Endodermal cell (in vitro differentiated cells): ENCODE measurements at regions not wholly inside any gene's neighbourhood (a gene's known extent, or its start where the extent isn't known, plus 50 kb on each side); places are given as distances from the start of the nearest gene placed in this dataset.
"Not testable (repeated sequence)": the region's sequence is repeated elsewhere in the genome, so short reads cannot be mapped to it uniquely, and the experiment has no call there.

ENCODE experiments used
- DNase-seq: peaks from one replicate; pipeline ENCODE4 v3.0.0-alpha.2; 2017
- H3K27ac ChIP-seq: 2 replicates; pipeline ENCODE4 v1.5.1; 2013; ENCODE audit warnings: mild to moderate bottlenecking, low read depth, low read length, moderate library complexity
- H3K27me3 ChIP-seq: 2 replicates; pipeline ENCODE4 v1.6.1; 2013; ENCODE audit warnings: mild to moderate bottlenecking, low read length, moderate library complexity; ENCODE audit not compliant: insufficient read depth, control insufficient read depth, poor library complexity, severe bottlenecking
- H3K36me3 ChIP-seq: 2 replicates; pipeline ENCODE4 v1.7.0; 2013; ENCODE audit warnings: mild to moderate bottlenecking, low read length, moderate library complexity; ENCODE audit not compliant: control insufficient read depth, insufficient read depth
- H3K4me1 ChIP-seq: one replicate; pipeline ENCODE4 v1.7.0; 2013; ENCODE audit warnings: low read length; ENCODE audit not compliant: control insufficient read depth, insufficient read depth
- H3K4me3 ChIP-seq: 2 replicates; pipeline ENCODE4 v1.5.1; 2013; ENCODE audit warnings: mild to moderate bottlenecking, low read length, moderate library complexity
- H3K9ac ChIP-seq: 2 replicates; pipeline ENCODE4 v1.6.1; 2013; ENCODE audit warnings: mild to moderate bottlenecking, low read length, moderate library complexity; ENCODE audit not compliant: poor library complexity, severe bottlenecking; ENCODE audit errors: extremely low read depth
- H3K9me3 ChIP-seq: 2 replicates; pipeline ENCODE4 v1.6.1; 2013; ENCODE audit warnings: mild to moderate bottlenecking, low read length, moderate library complexity; ENCODE audit not compliant: control insufficient read depth
- H3K27ac Mint-ChIP-seq: 2 replicates; pipeline ENCODE4 v1.8.0; 2020; ENCODE audit warnings: mixed read lengths
- H3K27me3 Mint-ChIP-seq: 2 replicates; pipeline ENCODE4 v1.8.0; 2021; ENCODE audit warnings: mild to moderate bottlenecking, mixed read lengths; ENCODE audit not compliant: insufficient read depth
- H3K36me3 Mint-ChIP-seq: 2 replicates; pipeline ENCODE4 v1.8.0; 2020; ENCODE audit warnings: low read depth, mixed read lengths
- H3K4me1 Mint-ChIP-seq: 2 replicates; pipeline ENCODE4 v1.8.0; 2020; ENCODE audit warnings: mixed read lengths
- H3K4me3 Mint-ChIP-seq: 2 replicates; pipeline ENCODE4 v1.8.0; 2020; ENCODE audit warnings: mild to moderate bottlenecking, moderate library complexity, mixed read lengths
- H3K9me3 Mint-ChIP-seq: 2 replicates; pipeline ENCODE4 v1.8.0; 2020; ENCODE audit warnings: mild to moderate bottlenecking, mixed read lengths
- WGBS, 2 experiments: methylation state at CpG; one replicate each; pipeline versions ENCODE4 v1.1.5 to v1.1.7; 2013; ENCODE audit warnings: missing lambda C conversion rate in 2 of 2, mixed read lengths in 1 of 2; ENCODE audit not compliant: insufficient coverage in 1 of 2, insufficient read length in 1 of 2; 5-methylcytosine and 5-hydroxymethylcytosine counted together
- TF ChIP-seq, protein P1 (sequence below): fragments of 200-600 bp; sonication (generic); conservative IDR thresholded peaks from 2 replicates; pipeline ENCODE4 v1.5.0; 2021; ENCODE audit warnings: antibody characterized with exemption, mild to moderate bottlenecking

DNA sequence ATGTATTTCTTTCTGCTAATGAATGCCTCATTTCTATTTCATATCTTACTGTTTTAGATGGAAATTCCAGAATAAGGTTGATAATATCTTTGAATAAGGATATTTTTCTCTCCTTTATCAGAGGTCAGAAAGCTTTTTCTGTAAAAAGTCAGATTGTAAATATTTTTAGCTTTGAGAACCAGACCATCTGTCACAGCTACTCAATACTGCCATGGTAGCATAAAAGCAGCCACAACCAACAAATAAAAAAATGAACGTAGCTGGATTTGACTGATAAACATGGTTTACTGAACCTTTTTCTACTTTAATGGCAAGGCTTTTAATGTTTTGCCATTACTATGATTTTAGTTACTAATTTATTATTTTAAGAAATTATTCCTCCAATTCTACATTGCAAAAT, 217.4 kb upstream of the COX10 start:
- H3K4me3 ChIP-seq, result no peak overlapping the region
- H3K27me3 Mint-ChIP-seq, result no peaks in the 10 kb centered on the region
- no peak for DNase-seq
- H3K9me3 Mint-ChIP-seq, result peaks cover 22% of the 10 kb centered on the region
- H3K4me3 Mint-ChIP-seq, result no peak overlapping the region
- H3K4me1 Mint-ChIP-seq, result no peaks in the 10 kb centered on the region
- no peaks in the 10 kb centered on the region for H3K36me3 ChIP-seq
- H3K9ac ChIP-seq, result no peak overlapping the region
- H3K9me3 ChIP-seq, result peaks cover 15% of the 10 kb centered on the region
- no peaks in the 10 kb centered on the region for H3K36me3 Mint-ChIP-seq
- H3K27me3 ChIP-seq, result no peaks in the 10 kb centered on the region
- TF ChIP-seq, protein P1, sequence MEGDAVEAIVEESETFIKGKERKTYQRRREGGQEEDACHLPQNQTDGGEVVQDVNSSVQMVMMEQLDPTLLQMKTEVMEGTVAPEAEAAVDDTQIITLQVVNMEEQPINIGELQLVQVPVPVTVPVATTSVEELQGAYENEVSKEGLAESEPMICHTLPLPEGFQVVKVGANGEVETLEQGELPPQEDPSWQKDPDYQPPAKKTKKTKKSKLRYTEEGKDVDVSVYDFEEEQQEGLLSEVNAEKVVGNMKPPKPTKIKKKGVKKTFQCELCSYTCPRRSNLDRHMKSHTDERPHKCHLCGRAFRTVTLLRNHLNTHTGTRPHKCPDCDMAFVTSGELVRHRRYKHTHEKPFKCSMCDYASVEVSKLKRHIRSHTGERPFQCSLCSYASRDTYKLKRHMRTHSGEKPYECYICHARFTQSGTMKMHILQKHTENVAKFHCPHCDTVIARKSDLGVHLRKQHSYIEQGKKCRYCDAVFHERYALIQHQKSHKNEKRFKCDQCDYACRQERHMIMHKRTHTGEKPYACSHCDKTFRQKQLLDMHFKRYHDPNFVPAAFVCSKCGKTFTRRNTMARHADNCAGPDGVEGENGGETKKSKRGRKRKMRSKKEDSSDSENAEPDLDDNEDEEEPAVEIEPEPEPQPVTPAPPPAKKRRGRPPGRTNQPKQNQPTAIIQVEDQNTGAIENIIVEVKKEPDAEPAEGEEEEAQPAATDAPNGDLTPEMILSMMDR, result no peak
- no peak overlapping the region for H3K27ac ChIP-seq
- WGBS, 2 experiments, result 83 to 84% methylated on average over 1 of the region's 1 CpG
- H3K27ac Mint-ChIP-seq, result no peak overlapping the region
- no peaks in the 10 kb centered on the region for H3K4me1 ChIP-seq

- not testable (repeated sequence) for H3K9me3 ChIP-seq, H3K4me3 ChIP-seq, H3K36me3 ChIP-seq, H3K9ac ChIP-seq, H3K36me3 Mint-ChIP-seq, DNase-seq, H3K27ac Mint-ChIP-seq, H3K27me3 ChIP-seq, H3K4me3 Mint-ChIP-seq, H3K4me1 ChIP-seq, H3K27ac ChIP-seq, H3K4me1 Mint-ChIP-seq, H3K27me3 Mint-ChIP-seq
- peaks cover 31% of the 10 kb centered on the region for H3K9me3 Mint-ChIP-seq
- WGBS, 2 experiments, result 85 to 93% methylated on average over 2 to 4 of the region's 4 CpGs
These were observed 213.6 kb upstream of the COX10 start for GRCh38 chr17:13855730-13856129.

DNA sequence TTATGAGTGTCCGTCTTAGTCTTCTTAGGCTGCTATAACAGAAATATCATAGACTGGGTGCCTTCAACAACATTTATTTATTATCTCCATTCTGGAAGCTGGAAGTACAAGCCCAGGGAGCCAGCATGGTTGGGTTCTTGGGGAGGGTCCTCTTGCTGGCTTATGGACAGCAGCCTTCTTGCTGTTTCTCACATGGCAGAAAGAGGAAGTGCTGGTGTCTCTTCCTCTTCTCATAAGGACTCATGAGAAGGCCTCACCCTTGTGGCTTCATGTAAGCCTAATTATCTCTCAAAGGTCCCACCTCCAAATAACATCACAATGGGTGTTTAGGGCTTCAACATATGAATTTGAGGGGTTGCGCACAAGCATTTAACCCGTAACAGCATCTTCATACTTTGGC, 207.0 kb upstream of the COX10 start:
- H3K27ac Mint-ChIP-seq, result no peak overlapping the region
- H3K27me3 Mint-ChIP-seq, result peaks cover 30% of the 10 kb centered on the region
- Histone ChIP-seq H3K4me1 (peaks cover 4% of the 10 kb centered on the region), H3K9ac (no peak overlapping the region), H3K9me3 (peaks cover 2% of the 10 kb centered on the region), H3K27ac (no peak overlapping the region), H3K27me3 (peaks cover 20% of the 10 kb centered on the region), H3K36me3 (no peaks in the 10 kb centered on the region), H3K4me3 (no peak overlapping the region)
- H3K4me1 Mint-ChIP-seq, result peaks cover 5% of the 10 kb centered on the region
- DNase-seq, result no peak
- TF ChIP-seq, protein P1, result no peak
- peaks cover 22% of the 10 kb centered on the region for H3K9me3 Mint-ChIP-seq
- WGBS, 2 experiments, result 99 to 100% methylated on average over 1 to 3 of the region's 3 CpGs
- no peak overlapping the region for H3K4me3 Mint-ChIP-seq
- no peaks in the 10 kb centered on the region for H3K36me3 Mint-ChIP-seq

- Mint-ChIP-seq H3K9me3 (peaks cover 23% of the 10 kb centered on the region), H3K27ac (no peak overlapping the region), H3K36me3 (no peaks in the 10 kb centered on the region), H3K4me1 (peaks cover 5% of the 10 kb centered on the region), H3K27me3 (peaks cover 38% of the 10 kb centered on the region), H3K4me3 (no peak overlapping the region)
- Histone ChIP-seq H3K4me1 (peaks cover 4% of the 10 kb centered on the region), H3K27ac (no peak overlapping the region), H3K9me3 (peaks cover 9% of the 10 kb centered on the region), H3K4me3 (no peak overlapping the region), H3K27me3 (peaks cover 27% of the 10 kb centered on the region), H3K9ac (no peak overlapping the region), H3K36me3 (no peaks in the 10 kb centered on the region)
- TF ChIP-seq, protein P1, result no peak
- no peak for DNase-seq
- 94 to 100% methylated on average over 2 to 3 of the region's 3 CpGs for WGBS, 2 experiments
These were observed 205.9 kb upstream of the COX10 start for GRCh38 chr17:13863436-13863835.
